K562 (cell line): ENCODE measurements at regions not wholly inside any gene's neighbourhood (a gene's known extent, or its start where the extent isn't known, plus 50 kb on each side); places are given as distances from the start of the nearest gene placed in this dataset.

ENCODE experiments used
- BRD4 ChIP-seq: fragments of 200-600 bp; sonication (generic); IDR thresholded peaks from 2 replicates; pipeline ENCODE4 v1.6.1; 2017; ENCODE audit warnings: inconsistent platforms
- CBX8 ChIP-seq: fragments of 200-600 bp; sonication (generic); IDR thresholded peaks from 2 replicates; pipeline ENCODE4 v1.6.1; 2012; ENCODE audit warnings: borderline replicate concordance, mixed run types, low read depth, mild to moderate bottlenecking, moderate library complexity, mixed read lengths, low read length, control low read depth, inconsistent platforms; ENCODE audit not compliant: poor library complexity, severe bottlenecking; ENCODE audit errors: extremely low read depth
- CREB1 ChIP-seq, 2 experiments: sonication (generic) in 1 of 2; formaldehyde crosslinking in 1 of 2; IDR thresholded peaks; 2 replicates each; pipeline versions ENCODE4 v1.6.1 to v1.8.0; 2012 to 2022; ENCODE audit warnings: inconsistent platforms in 1 of 2, mild to moderate bottlenecking in 1 of 2, missing genetic modification reagents in 1 of 2, moderate library complexity in 1 of 2
- KLF6 ChIP-seq: fragments of 250-450 bp; sonication (Bioruptor Pico); IDR thresholded peaks from 2 replicates; pipeline ENCODE4 v1.4.0; 2020; ENCODE audit warnings: mild to moderate bottlenecking, moderate library complexity, borderline replicate concordance
- PRPF4 ChIP-seq: fragments of 200-400 bp; formaldehyde crosslinking; IDR thresholded peaks from one replicate; pipeline ENCODE4 v1.6.1; 2017; ENCODE audit warnings: low read length, low read depth, mild to moderate bottlenecking; ENCODE audit not compliant: insufficient read depth, poor library complexity, severe bottlenecking
- PTBP1 ChIP-seq: fragments of 200-400 bp; formaldehyde crosslinking; IDR thresholded peaks from 2 replicates; pipeline ENCODE4 v1.6.1; 2017; ENCODE audit warnings: low read depth, low read length
- RUNX1 ChIP-seq: sonication (generic); IDR thresholded peaks from 2 replicates; pipeline ENCODE4 v1.6.1; 2016; ENCODE audit warnings: antibody characterized with exemption, low read depth
- ZC3H8 ChIP-seq: fragments of 450-650 bp; IDR thresholded peaks from 2 replicates; pipeline ENCODE4 v1.6.1; 2017
- ZNF583 ChIP-seq: fragments of 250-450 bp; sonication (Bioruptor Pico); IDR thresholded peaks from 2 replicates; pipeline ENCODE4 v1.4.0; 2020
- TF ChIP-seq, protein P1 (sequence below): fragments of 150-350 bp; conservative IDR thresholded peaks from 2 replicates; pipeline ENCODE4 v1.6.1; 2014; ENCODE audit warnings: low read length
- TF ChIP-seq, protein P2 (sequence below): sonication (generic); formaldehyde crosslinking; IDR thresholded peaks from 2 replicates; pipeline ENCODE4 v1.5.0; 2020; ENCODE audit warnings: missing genetic modification reagents
- TF ChIP-seq, protein P3 (sequence below): fragments of 450-650 bp; IDR thresholded peaks from one replicate; pipeline ENCODE4 v1.6.1; 2018; ENCODE audit warnings: mild to moderate bottlenecking, moderate library complexity; ENCODE audit not compliant: partially characterized antibody

DNA sequence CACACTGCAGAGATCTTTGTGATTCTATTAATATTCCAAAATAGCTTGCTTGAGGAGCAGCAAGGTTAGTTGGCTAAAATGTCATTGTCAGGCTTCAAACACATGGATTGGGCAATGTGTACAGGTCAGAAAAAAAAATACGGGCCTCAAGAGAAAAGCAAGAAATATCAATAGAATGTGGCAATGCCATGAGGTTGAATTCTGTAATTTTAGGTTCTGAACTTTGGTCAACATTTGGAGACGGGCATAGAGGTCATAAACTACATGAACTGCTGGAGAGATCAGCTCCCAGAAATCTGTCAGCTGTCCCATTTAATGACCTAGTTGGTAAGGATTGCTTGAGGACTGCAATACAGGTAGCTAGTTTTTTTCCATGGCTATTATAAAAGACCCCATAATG lies 445.8 kb downstream of the HTR1B start (continued):
- TF ChIP-seq ZC3H8 (no peak), CREB1 (IDR thresholded peaks at IDR 0.05) (no peak), CREB1 (CRISPR knock-in tag; IDR thresholded peaks at IDR 0.05) (no peak), BRD4 (no peak), KLF6 (no peak), RUNX1 (no peak), ZNF583 (CRISPR knock-in tag) (no peak), PRPF4 (no peak), CBX8 (no peak), PTBP1 (no peak)
- TF ChIP-seq, protein P1, sequence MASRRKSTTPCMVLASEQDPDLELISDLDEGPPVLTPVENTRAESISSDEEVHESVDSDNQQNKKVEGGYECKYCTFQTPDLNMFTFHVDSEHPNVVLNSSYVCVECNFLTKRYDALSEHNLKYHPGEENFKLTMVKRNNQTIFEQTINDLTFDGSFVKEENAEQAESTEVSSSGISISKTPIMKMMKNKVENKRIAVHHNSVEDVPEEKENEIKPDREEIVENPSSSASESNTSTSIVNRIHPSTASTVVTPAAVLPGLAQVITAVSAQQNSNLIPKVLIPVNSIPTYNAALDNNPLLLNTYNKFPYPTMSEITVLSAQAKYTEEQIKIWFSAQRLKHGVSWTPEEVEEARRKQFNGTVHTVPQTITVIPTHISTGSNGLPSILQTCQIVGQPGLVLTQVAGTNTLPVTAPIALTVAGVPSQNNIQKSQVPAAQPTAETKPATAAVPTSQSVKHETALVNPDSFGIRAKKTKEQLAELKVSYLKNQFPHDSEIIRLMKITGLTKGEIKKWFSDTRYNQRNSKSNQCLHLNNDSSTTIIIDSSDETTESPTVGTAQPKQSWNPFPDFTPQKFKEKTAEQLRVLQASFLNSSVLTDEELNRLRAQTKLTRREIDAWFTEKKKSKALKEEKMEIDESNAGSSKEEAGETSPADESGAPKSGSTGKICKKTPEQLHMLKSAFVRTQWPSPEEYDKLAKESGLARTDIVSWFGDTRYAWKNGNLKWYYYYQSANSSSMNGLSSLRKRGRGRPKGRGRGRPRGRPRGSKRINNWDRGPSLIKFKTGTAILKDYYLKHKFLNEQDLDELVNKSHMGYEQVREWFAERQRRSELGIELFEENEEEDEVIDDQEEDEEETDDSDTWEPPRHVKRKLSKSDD, result no peak
- TF ChIP-seq, protein P2, sequence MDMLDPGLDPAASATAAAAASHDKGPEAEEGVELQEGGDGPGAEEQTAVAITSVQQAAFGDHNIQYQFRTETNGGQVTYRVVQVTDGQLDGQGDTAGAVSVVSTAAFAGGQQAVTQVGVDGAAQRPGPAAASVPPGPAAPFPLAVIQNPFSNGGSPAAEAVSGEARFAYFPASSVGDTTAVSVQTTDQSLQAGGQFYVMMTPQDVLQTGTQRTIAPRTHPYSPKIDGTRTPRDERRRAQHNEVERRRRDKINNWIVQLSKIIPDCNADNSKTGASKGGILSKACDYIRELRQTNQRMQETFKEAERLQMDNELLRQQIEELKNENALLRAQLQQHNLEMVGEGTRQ (CRISPR knock-in tag), result no peak
- TF ChIP-seq, protein P3, sequence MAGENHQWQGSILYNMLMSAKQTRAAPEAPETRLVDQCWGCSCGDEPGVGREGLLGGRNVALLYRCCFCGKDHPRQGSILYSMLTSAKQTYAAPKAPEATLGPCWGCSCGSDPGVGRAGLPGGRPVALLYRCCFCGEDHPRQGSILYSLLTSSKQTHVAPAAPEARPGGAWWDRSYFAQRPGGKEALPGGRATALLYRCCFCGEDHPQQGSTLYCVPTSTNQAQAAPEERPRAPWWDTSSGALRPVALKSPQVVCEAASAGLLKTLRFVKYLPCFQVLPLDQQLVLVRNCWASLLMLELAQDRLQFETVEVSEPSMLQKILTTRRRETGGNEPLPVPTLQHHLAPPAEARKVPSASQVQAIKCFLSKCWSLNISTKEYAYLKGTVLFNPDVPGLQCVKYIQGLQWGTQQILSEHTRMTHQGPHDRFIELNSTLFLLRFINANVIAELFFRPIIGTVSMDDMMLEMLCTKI, result no peak
- TF ChIP-seq, all 486 proteins: peak for 0
